HFF-Myc (cell line): ENCODE measurements at regions not wholly inside any gene's neighbourhood (a gene's known extent, or its start where the extent isn't known, plus 50 kb on each side); places are given as distances from the start of the nearest gene placed in this dataset.

Experiments
- DNase-seq: peaks from one replicate; pipeline ENCODE4 v3.0.0-alpha.2; 2011; ENCODE audit warnings: low read depth; ENCODE audit errors: extremely low read depth
- H3K4me3 ChIP-seq: replicated peaks from 2 replicates; pipeline ENCODE4 v1.5.1; 2011; ENCODE audit warnings: low read depth, mild to moderate bottlenecking, control low read depth, low read length
- TF ChIP-seq, protein P1 (sequence below): IDR thresholded peaks from 2 replicates; pipeline ENCODE4 v1.5.1; 2012; ENCODE audit warnings: mild to moderate bottlenecking, low read depth, low read length, control low read depth; ENCODE audit errors: missing control alignments

DNA sequence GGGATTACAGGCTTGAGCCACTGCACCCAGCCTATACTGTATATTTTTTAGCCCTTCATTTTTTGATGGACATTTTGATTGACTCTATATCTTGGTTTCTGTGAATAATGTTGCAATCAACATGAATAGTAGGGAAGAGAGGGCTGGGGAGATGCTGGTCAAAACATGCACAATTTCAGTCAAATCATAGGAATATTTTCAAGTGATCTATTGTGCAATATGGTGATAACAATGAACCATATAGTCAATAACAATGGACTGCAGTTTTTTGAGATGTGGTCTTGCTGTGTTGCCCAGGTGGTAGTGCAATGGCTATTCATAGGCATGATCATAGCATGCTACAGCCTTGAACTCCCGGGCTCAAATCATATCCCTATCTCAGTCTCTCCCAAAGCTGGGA is 264.7 kb upstream of the TMEFF2 start:
- H3K4me3 ChIP-seq, result no peak overlapping the region
- TF ChIP-seq, protein P1, sequence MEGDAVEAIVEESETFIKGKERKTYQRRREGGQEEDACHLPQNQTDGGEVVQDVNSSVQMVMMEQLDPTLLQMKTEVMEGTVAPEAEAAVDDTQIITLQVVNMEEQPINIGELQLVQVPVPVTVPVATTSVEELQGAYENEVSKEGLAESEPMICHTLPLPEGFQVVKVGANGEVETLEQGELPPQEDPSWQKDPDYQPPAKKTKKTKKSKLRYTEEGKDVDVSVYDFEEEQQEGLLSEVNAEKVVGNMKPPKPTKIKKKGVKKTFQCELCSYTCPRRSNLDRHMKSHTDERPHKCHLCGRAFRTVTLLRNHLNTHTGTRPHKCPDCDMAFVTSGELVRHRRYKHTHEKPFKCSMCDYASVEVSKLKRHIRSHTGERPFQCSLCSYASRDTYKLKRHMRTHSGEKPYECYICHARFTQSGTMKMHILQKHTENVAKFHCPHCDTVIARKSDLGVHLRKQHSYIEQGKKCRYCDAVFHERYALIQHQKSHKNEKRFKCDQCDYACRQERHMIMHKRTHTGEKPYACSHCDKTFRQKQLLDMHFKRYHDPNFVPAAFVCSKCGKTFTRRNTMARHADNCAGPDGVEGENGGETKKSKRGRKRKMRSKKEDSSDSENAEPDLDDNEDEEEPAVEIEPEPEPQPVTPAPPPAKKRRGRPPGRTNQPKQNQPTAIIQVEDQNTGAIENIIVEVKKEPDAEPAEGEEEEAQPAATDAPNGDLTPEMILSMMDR, result no peak
- DNase-seq, result no peak

DNA sequence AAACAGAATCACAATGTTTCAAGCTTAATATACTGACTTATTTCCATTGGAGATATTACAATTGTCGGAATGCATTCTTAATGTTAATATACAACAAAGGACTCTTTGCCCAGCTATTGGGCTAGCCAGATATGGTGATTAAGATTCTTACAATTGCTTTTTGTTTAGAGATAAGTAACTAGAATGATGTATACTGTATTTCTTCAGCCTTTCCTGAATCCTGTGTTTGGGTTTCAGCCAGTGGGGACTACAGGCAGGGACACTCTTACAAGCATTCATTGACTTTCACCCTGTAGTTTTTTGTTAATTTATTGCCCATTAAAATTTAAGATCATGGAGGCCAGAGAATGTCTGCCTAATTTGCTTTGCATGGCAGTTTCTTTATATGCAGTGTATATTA is 254.1 kb upstream of the TMEFF2 start:
- H3K4me3 ChIP-seq, result no peak overlapping the region
- DNase-seq, result no peak
- TF ChIP-seq, protein P1, result no peak

DNA sequence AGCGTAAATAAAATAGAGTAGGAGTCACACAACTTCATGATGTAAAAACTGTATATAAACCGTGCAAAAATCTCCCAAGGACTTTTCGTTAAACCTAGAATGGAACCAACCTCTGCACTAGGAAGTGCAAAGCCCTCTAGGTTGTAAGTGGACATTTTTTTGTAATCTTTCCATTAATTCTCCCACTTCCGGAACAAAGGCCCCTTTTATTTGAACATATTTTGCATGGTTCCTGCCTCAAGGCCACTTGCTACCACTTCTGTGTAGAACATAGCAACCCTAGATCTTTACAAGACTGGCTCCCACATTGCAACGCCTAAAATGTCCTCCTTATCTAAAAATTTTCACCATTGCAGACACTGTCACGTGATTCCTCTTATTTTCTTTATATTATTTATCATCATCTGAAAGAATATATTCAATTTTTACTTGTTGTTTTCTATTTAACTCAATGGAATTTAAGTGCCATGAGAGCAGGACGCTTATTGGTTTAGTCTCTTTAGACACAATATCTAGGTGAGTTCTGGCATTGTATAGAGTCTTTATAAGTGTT is 249.6 kb upstream of the TMEFF2 start:
- no peak overlapping the region for H3K4me3 ChIP-seq
- TF ChIP-seq, protein P1, result no peak
- no peak for DNase-seq

DNA sequence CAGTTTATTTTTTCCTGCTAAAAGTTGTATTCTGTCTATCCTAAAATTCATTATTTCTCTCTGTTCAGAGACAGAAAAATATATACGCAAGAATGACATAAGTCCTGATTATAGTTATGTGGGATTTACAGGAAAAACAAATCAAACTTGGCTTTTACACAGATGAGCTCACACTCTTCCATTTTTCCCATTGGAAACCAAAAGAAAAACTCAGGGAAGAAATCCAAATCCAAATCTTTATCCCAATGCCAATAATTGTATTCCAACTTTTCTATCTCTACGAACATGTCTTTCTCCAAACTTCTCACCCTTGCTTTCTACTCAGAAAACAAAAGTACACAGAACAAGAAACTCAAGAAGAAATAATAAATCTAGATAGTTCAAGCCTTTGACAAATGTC is 249.1 kb upstream of the TMEFF2 start:
- DNase-seq, result no peak
- TF ChIP-seq, protein P1, result no peak
- no peak overlapping the region for H3K4me3 ChIP-seq

DNA sequence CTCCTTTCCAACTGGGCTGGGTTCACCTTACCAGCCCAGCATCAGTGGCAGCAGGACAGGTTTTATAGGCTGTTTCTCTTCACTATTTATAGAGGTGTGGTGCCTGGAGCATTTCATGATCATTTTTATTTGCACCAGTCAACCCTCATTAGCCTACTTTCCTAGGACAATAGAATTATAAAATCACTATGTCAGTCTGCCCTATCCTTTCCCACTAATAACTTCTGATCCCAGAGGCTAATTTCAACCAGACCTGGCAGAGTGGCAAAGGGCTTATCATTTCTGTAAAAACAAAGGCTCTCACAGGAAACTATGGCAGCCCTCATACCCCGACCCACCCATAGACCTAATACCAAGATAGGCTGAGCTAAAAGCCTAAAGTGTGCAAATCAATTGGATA is 243.5 kb upstream of the TMEFF2 start:
- H3K4me3 ChIP-seq, result no peak overlapping the region
- TF ChIP-seq, protein P1, result no peak
- no peak for DNase-seq

DNA sequence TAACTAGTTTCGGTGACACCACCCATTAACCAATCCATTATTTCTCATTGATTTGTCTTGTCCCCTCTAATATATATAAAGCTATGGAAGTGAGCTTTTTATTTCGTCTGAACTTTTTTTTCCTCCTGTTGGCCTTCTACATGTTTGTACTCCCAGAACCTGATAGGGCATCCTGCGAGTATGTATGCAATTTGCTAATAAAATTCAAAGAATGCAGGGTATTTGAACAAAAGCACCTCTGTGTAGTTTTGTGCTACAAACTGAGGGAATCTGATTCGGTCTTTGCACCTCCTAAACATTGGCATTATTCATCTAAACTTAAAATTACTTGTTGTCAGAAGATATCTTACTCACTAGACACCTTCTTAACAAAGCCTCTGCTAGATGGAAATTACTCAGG is 242.9 kb upstream of the TMEFF2 start:
- TF ChIP-seq, protein P1, result no peak
- H3K4me3 ChIP-seq, result no peak overlapping the region
- no peak for DNase-seq

DNA sequence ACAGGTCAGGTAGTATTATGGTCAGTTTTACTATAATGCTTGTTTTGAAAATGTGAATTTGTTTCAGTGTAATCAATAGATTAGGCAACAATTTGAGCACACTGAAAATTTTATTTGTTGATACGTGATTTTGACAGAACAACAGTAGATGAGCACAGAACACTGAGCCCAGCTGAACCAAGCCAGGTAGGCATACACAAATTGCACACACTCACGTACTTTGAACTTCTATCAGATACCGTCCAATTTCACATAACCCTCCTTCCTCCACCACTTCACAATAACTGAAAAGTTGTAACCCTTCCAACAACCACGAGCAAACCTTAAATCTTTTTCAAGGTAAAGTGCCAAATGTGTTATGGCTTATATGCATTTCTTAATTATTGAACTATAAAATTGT is 229.5 kb upstream of the TMEFF2 start:
- DNase-seq, result no peak
- TF ChIP-seq, protein P1, result no peak
- no peak overlapping the region for H3K4me3 ChIP-seq
